NAMALWA (cell line): ENCODE measurements at regions not wholly inside any gene's neighbourhood (a gene's known extent, or its start where the extent isn't known, plus 50 kb on each side); places are given as distances from the start of the nearest gene placed in this dataset.
"Not testable (repeated sequence)": the region's sequence is repeated elsewhere in the genome, so short reads cannot be mapped to it uniquely, and the experiment has no call there.

Experiments
- DNase-seq: peaks from one replicate; pipeline ENCODE4 v3.0.0-alpha.2; 2015; ENCODE audit warnings: low spot score

- DNase-seq: no peak
Measured at GRCh38 chr1:191504999-191505398, 653.3 kb upstream of the RGS18 start.

GRCh38 chr1:191508239-191508638 is 650.0 kb upstream of the RGS18 start:
- no peak for DNase-seq

GRCh38 chr1:191511480-191511879 is 646.8 kb upstream of the RGS18 start:
- not testable (repeated sequence) for DNase-seq

GRCh38 chr1:191517826-191518225 is 640.4 kb upstream of the RGS18 start:
- DNase-seq: no peak

- no peak for DNase-seq
Measured at GRCh38 chr1:191519519-191519918, 638.7 kb upstream of the RGS18 start.

GRCh38 chr1:191520345-191520744 is 637.9 kb upstream of the RGS18 start:
- DNase-seq: no peak

- not testable (repeated sequence) for DNase-seq
Measured at GRCh38 chr1:191525944-191526343, 632.3 kb upstream of the RGS18 start.

- DNase-seq: no peak
Measured at GRCh38 chr1:191528275-191528674, 630.0 kb upstream of the RGS18 start.

GRCh38 chr1:191530928-191531327 is 627.3 kb upstream of the RGS18 start:
- no peak for DNase-seq

- DNase-seq: no peak
Measured at GRCh38 chr1:191533254-191533653, 625.0 kb upstream of the RGS18 start.

GRCh38 chr1:191536791-191537429 is 621.4 kb upstream of the RGS18 start:
- DNase-seq: no peak

- no peak for DNase-seq
Measured at GRCh38 chr1:191541758-191542157, 616.5 kb upstream of the RGS18 start.

- no peak for DNase-seq
Measured at GRCh38 chr1:191542444-191542843, 615.8 kb upstream of the RGS18 start.

- no peak for DNase-seq
Measured at GRCh38 chr1:191546803-191547202, 611.5 kb upstream of the RGS18 start.

GRCh38 chr1:191551019-191551418 is 607.2 kb upstream of the RGS18 start:
- no peak for DNase-seq

GRCh38 chr1:191558379-191558778 is 599.9 kb upstream of the RGS18 start:
- no peak for DNase-seq

- DNase-seq: no peak
Measured at GRCh38 chr1:191561276-191561675, 597.0 kb upstream of the RGS18 start.

GRCh38 chr1:191564275-191564674 is 594.0 kb upstream of the RGS18 start:
- DNase-seq: no peak

GRCh38 chr1:191572479-191572878 is 585.8 kb upstream of the RGS18 start:
- DNase-seq: no peak

- DNase-seq: no peak
Measured at GRCh38 chr1:191575180-191575579, 583.1 kb upstream of the RGS18 start.

- no peak for DNase-seq
Measured at GRCh38 chr1:191575746-191576145, 582.5 kb upstream of the RGS18 start.

- DNase-seq: no peak
Measured at GRCh38 chr1:191577213-191577612, 581.0 kb upstream of the RGS18 start.

GRCh38 chr1:191578281-191578680 is 580.0 kb upstream of the RGS18 start:
- no peak for DNase-seq

- no peak for DNase-seq
Measured at GRCh38 chr1:191579019-191579418, 579.2 kb upstream of the RGS18 start.

- peak; percentile 42 for DNase-seq
Measured at GRCh38 chr1:191582169-191582568, 576.1 kb upstream of the RGS18 start.
